HuH-7.5 (cell line): ENCODE measurements at regions not wholly inside any gene's neighbourhood (a gene's known extent, or its start where the extent isn't known, plus 50 kb on each side); places are given as distances from the start of the nearest gene placed in this dataset.

Experiments
- DNase-seq: peaks from one replicate; pipeline ENCODE4 v3.0.0; 2011; ENCODE audit warnings: low spot score

- DNase-seq = no peak
Observed at GRCh38 chr14:29217813-29218450, 451.3 kb downstream of the FOXG1 start.

- no peak for DNase-seq
Observed at GRCh38 chr14:29220072-29220471, 453.5 kb downstream of the FOXG1 start.

GRCh38 chr14:29220566-29220965 lies 454.0 kb downstream of the FOXG1 start:
- DNase-seq = no peak

GRCh38 chr14:29222006-29222405 lies 455.4 kb downstream of the FOXG1 start:
- DNase-seq = no peak

GRCh38 chr14:29222671-29223268 lies 456.2 kb downstream of the FOXG1 start:
- no peak for DNase-seq

- no peak for DNase-seq
Observed at GRCh38 chr14:29223947-29224346, 457.4 kb downstream of the FOXG1 start.

GRCh38 chr14:29227631-29228030 lies 461.0 kb downstream of the FOXG1 start:
- no peak for DNase-seq

- no peak for DNase-seq
Observed at GRCh38 chr14:29232153-29232552, 465.6 kb downstream of the FOXG1 start.

- DNase-seq = no peak
Observed at GRCh38 chr14:29232711-29233110, 466.1 kb downstream of the FOXG1 start.

GRCh38 chr14:29233188-29233587 lies 466.6 kb downstream of the FOXG1 start:
- DNase-seq = no peak

- DNase-seq = no peak
Observed at GRCh38 chr14:29235991-29236390, 469.4 kb downstream of the FOXG1 start.

- no peak for DNase-seq
Observed at GRCh38 chr14:29236401-29236800, 469.8 kb downstream of the FOXG1 start.

GRCh38 chr14:29236848-29237247 lies 470.3 kb downstream of the FOXG1 start:
- DNase-seq = no peak

GRCh38 chr14:29240066-29240465 lies 473.5 kb downstream of the FOXG1 start:
- DNase-seq = no peak

- no peak for DNase-seq
Observed at GRCh38 chr14:29242755-29243754, 476.5 kb downstream of the FOXG1 start.

GRCh38 chr14:29255692-29256091 lies 489.1 kb downstream of the FOXG1 start:
- DNase-seq = no peak

- no peak for DNase-seq
Observed at GRCh38 chr14:29262979-29263378, 496.4 kb downstream of the FOXG1 start.

GRCh38 chr14:29264865-29265264 lies 498.3 kb downstream of the FOXG1 start:
- no peak for DNase-seq

GRCh38 chr14:29265852-29266251 lies 499.3 kb downstream of the FOXG1 start:
- DNase-seq = no peak

GRCh38 chr14:29271669-29272068 lies 505.1 kb downstream of the FOXG1 start:
- no peak for DNase-seq

- no peak for DNase-seq
Observed at GRCh38 chr14:29273513-29273912, 506.9 kb downstream of the FOXG1 start.

GRCh38 chr14:29274890-29275596 lies 508.5 kb downstream of the FOXG1 start:
- DNase-seq = no peak
